ENCODE measurements at regions not wholly inside any gene's neighbourhood (a gene's known extent, or its start where the extent isn't known, plus 50 kb on each side); places are given as distances from the start of the nearest gene placed in this dataset.

DNA sequence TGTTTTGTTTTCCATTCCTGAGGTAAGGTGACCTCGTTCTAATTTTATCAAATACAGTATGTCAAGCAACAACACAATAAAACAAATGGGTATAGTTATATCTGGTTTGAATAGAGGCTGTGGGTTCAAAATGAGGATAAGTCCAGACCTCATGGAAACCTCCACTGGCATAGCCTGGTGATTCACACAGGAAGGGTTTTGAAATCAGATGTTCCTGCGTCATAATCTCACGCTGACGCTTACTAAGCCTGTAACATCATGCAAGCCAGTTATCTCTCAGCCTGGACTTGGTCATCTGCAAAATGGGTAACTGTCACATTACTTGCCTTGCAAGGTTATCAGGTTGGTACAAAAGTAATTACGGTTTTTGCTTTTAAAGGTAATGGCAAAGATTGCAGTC is 1056.3 kb upstream of the EEF2KMT start:
- Histone ChIP-seq H3K27ac (ENCODE audit: low read length) (no peak overlapping the region), H3K27me3 (ENCODE audit: control insufficient read depth, insufficient read depth, low read length) (no peaks in the 10 kb centered on the region), H3K4me3 (ENCODE audit: low read length) (no peak overlapping the region), H3K9me3 (replicated peaks; ENCODE audit: control insufficient read depth, low read depth, low read length) (no peaks in the 10 kb centered on the region), H3K36me3 (ENCODE audit: control insufficient read depth, insufficient read depth, low read length) (no peaks in the 10 kb centered on the region), H3K4me1 (ENCODE audit: control insufficient read depth, insufficient read depth, low read length) (no peaks in the 10 kb centered on the region)
- 91% methylated on average over 4 of the region's 5 CpGs for WGBS (ENCODE audit: insufficient coverage)
- no peak for DNase-seq

DNA sequence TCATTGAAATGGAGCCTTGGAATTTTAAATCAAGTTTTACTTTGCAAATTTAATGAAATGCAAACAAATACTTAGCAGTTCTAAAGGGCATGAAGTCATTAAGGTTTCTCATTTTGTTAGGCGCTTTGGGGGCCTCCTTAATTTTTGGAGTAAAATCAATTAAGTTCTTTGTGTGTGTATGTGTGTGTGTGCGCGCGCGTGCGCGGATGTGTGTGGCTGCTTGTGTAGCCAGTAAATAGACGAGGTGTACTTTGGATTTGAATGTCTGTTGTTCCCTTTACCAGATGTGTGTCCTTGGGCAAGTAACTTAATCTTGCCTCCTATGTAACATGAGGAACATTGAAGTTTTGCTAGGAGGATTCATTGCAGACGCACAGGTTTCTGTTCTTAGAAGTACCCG is 1051.4 kb upstream of the EEF2KMT start:
- WGBS (ENCODE audit: insufficient coverage), result 85% methylated on average over 4 of the region's 10 CpGs

DNA sequence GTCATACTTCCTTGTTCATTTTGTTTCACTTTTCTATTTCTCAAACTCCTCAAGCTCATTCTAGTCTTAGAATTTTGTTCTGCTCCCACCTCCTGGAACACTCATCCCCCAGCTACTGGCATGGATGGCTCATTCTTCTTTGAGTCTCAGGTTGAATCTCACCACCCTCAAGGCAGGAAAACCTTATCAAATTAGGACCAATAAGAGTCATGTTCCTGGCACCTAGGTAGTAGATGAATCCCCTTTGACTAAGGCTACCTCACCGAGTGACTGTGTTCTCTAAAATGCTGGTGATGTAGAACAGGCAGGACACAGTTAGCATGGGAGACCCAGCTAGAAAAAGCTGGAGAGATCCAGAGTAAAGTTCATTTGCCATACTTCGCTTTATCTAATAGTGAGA is 1050.8 kb upstream of the EEF2KMT start:
- no CpG with 5 or more reads among the region's 2 CpGs for WGBS (ENCODE audit: insufficient coverage)
- H3K4me1 ChIP-seq (ENCODE audit: control insufficient read depth, insufficient read depth, low read length), result no peaks in the 10 kb centered on the region
- no peak overlapping the region for H3K4me3 ChIP-seq (ENCODE audit: low read length)
- no peaks in the 10 kb centered on the region for H3K36me3 ChIP-seq (ENCODE audit: control insufficient read depth, insufficient read depth, low read length)
- no peaks in the 10 kb centered on the region for H3K27me3 ChIP-seq (ENCODE audit: control insufficient read depth, insufficient read depth, low read length)
- no peaks in the 10 kb centered on the region for H3K9me3 ChIP-seq (replicated peaks; ENCODE audit: control insufficient read depth, low read depth, low read length)
- H3K27ac ChIP-seq (ENCODE audit: low read length), result no peak overlapping the region
- DNase-seq, result no peak

More for the DNA sequence above, 1051.4 kb upstream of the EEF2KMT start:
- H3K36me3 ChIP-seq (ENCODE audit: control insufficient read depth, insufficient read depth, low read length), result no peaks in the 10 kb centered on the region
- H3K4me3 ChIP-seq (ENCODE audit: low read length), result no peak overlapping the region
- no peak for DNase-seq
- no peaks in the 10 kb centered on the region for H3K27me3 ChIP-seq (ENCODE audit: control insufficient read depth, insufficient read depth, low read length)
- no peak overlapping the region for H3K27ac ChIP-seq (ENCODE audit: low read length)
- no peaks in the 10 kb centered on the region for H3K9me3 ChIP-seq (replicated peaks; ENCODE audit: control insufficient read depth, low read depth, low read length)
- no peaks in the 10 kb centered on the region for H3K4me1 ChIP-seq (ENCODE audit: control insufficient read depth, insufficient read depth, low read length)

DNA sequence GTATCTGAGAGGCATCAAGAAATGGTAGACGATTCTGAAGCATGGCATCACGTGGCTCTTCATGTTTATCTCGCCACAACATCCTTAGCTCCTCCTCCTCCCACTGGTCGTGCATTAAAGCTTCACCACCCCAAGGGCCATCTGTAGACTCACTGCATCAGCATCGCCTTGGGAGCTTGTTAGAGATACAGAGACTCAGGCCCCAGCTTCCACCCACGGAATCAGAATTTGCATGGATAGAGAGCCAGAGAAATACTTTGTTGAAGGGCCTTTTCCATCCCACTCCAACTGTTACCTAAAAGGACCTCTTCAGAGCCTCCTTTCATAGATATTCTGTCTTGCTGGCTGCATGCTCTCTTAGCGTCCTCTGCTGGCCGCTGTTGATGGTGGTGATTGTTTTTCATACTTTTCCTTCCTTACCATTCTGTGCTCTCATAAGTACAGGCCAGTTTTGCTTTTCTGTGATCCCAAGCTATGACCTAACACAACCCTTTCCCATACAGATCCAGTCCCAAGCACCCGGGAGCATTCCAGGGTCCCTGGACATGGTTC is 1049.4 kb upstream of the EEF2KMT start:
- Histone ChIP-seq H3K36me3 (ENCODE audit: control insufficient read depth, insufficient read depth, low read length) (no peaks in the 10 kb centered on the region), H3K4me1 (ENCODE audit: control insufficient read depth, insufficient read depth, low read length) (no peaks in the 10 kb centered on the region), H3K9me3 (replicated peaks; ENCODE audit: control insufficient read depth, low read depth, low read length) (no peaks in the 10 kb centered on the region), H3K27me3 (ENCODE audit: control insufficient read depth, insufficient read depth, low read length) (no peaks in the 10 kb centered on the region), H3K27ac (ENCODE audit: low read length) (no peak overlapping the region), H3K4me3 (ENCODE audit: low read length) (no peak overlapping the region)
- DNase-seq, result no peak
- WGBS (ENCODE audit: insufficient coverage), result 78% methylated on average over 3 of the region's 9 CpGs

DNA sequence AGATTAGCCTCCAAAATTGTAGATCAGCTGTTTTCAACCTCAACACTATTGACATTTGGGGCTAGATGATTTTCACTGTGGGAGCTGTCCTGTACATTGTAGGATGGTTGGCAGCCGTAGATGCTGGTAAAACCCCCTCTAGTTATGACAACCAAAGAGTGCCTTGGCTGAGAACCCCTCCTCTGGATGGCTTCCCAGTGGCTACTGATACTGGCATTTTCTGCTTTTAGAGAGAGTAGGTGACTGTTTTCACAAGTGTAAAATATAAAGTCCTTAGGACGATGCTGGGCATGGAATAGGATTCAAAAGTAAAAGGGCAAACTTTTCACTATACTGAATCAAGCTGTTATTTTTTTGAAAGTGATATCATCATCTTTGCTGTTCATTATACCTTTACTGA is 1048.8 kb upstream of the EEF2KMT start:
- Histone ChIP-seq H3K4me1 (ENCODE audit: control insufficient read depth, insufficient read depth, low read length) (no peaks in the 10 kb centered on the region), H3K9me3 (replicated peaks; ENCODE audit: control insufficient read depth, low read depth, low read length) (no peaks in the 10 kb centered on the region), H3K4me3 (ENCODE audit: low read length) (no peak overlapping the region), H3K27ac (ENCODE audit: low read length) (no peak overlapping the region), H3K36me3 (ENCODE audit: control insufficient read depth, insufficient read depth, low read length) (no peaks in the 10 kb centered on the region), H3K27me3 (ENCODE audit: control insufficient read depth, insufficient read depth, low read length) (no peaks in the 10 kb centered on the region)
- no peak for DNase-seq
- WGBS (ENCODE audit: insufficient coverage), result no CpG with 5 or more reads among the region's 2 CpGs

DNA sequence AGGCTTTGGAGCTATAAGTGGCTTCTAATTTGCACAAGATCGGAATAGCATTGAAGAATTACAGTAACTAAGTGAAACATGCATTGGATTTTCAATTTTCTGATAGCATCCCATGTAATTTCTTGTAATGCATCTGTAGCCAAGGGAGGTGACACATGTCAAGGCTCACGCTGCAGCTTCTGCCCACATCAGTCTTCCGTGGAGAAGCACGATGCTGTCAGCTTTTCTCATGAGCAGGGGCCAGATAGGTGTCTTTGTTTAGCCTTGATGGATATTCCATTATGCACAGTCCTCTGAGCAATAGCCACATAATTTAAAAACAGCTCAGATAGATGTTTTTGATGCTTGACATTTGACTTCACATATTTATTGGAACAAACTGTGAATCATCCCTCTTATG is 1046.9 kb upstream of the EEF2KMT start:
- no peaks in the 10 kb centered on the region for H3K4me1 ChIP-seq (ENCODE audit: control insufficient read depth, insufficient read depth, low read length)
- WGBS (ENCODE audit: insufficient coverage), result 57% methylated on average over 1 of the region's 4 CpGs

DNA sequence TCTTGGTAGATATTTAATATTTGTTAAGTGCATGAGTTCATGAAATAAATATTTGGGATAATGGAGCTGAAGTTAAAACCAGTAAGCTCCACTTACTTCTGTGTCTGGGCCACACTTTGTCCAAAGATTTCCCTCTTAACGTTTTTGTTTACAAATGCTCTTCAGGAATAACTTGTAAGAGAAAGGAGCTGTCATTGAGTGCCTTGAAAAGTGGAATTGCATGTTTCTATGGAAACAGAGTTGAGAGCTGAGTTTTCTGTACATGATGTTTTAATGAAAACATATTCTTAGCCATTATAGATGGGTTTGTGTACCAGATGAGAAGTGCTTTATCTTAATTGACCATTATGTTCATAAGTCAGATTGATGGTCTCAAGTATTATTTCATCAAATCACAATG is 1045.4 kb upstream of the EEF2KMT start:
- Histone ChIP-seq H3K27ac (ENCODE audit: low read length) (no peak overlapping the region), H3K36me3 (ENCODE audit: control insufficient read depth, insufficient read depth, low read length) (no peaks in the 10 kb centered on the region), H3K9me3 (replicated peaks; ENCODE audit: control insufficient read depth, low read depth, low read length) (no peaks in the 10 kb centered on the region), H3K4me3 (ENCODE audit: low read length) (no peak overlapping the region), H3K4me1 (ENCODE audit: control insufficient read depth, insufficient read depth, low read length) (no peaks in the 10 kb centered on the region), H3K27me3 (ENCODE audit: control insufficient read depth, insufficient read depth, low read length) (no peaks in the 10 kb centered on the region)
- no peak for DNase-seq
- no CpG with 5 or more reads among the region's 1 CpG for WGBS (ENCODE audit: insufficient coverage)

More for the DNA sequence above, 1046.9 kb upstream of the EEF2KMT start:
- Histone ChIP-seq H3K9me3 (replicated peaks; ENCODE audit: control insufficient read depth, low read depth, low read length) (no peaks in the 10 kb centered on the region), H3K36me3 (ENCODE audit: control insufficient read depth, insufficient read depth, low read length) (no peaks in the 10 kb centered on the region), H3K27me3 (ENCODE audit: control insufficient read depth, insufficient read depth, low read length) (no peaks in the 10 kb centered on the region), H3K4me3 (ENCODE audit: low read length) (no peak overlapping the region), H3K27ac (ENCODE audit: low read length) (no peak overlapping the region)
- DNase-seq, result no peak

DNA sequence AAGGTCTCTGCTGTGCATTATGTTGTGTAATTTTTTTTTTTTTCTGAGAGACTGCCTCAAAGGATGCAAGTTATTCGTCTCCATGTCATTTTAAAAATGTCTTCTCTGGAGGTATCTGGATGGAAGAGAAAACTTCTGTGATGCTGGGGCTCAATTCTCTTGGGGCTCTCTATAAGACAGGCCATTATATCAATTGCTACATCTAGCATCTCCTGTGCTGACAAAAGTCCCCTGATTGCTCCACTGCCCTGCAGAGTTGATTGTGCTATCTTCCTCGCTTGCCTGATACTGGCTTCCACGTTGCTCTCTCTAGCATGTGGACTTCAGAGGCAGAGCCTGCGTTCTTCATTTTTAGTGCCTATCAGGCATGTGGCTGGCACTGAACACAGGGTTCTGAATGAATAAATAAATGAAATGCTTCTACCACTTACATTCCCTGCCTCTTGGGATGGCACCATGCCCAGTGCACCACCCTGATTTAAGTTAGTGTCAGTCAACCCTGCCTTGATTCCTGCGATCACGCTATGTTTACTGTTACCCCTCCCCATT is 1035.5 kb upstream of the EEF2KMT start:
- Histone ChIP-seq H3K27me3 (ENCODE audit: control insufficient read depth, insufficient read depth, low read length) (no peaks in the 10 kb centered on the region), H3K4me3 (ENCODE audit: low read length) (no peak overlapping the region), H3K4me1 (ENCODE audit: control insufficient read depth, insufficient read depth, low read length) (no peaks in the 10 kb centered on the region), H3K36me3 (ENCODE audit: control insufficient read depth, insufficient read depth, low read length) (no peaks in the 10 kb centered on the region), H3K27ac (ENCODE audit: low read length) (no peak overlapping the region), H3K9me3 (replicated peaks; ENCODE audit: control insufficient read depth, low read depth, low read length) (no peaks in the 10 kb centered on the region)
- 82% methylated on average over 3 of the region's 6 CpGs for WGBS (ENCODE audit: insufficient coverage)
- no peak for DNase-seq

DNA sequence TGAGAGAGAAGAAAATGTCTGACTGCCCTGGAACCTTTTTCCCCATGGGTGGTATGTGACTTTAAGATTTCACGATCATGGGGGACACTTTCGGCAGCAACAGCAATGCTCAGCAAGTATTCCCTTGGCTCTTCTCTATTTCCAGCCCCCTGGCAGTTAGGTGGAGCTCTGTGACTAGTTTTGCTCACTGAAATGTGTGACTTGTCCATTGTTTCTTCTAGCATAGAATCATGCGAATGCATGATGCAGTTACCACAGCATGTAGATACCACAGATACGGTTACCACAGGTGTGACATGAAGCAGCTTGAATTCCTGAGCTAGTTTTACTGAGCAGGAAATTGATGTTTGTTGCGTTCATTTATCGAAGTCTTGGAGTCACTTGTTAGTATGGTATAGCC is 1034.5 kb upstream of the EEF2KMT start:
- H3K27ac ChIP-seq (ENCODE audit: low read length), result no peak overlapping the region

DNA sequence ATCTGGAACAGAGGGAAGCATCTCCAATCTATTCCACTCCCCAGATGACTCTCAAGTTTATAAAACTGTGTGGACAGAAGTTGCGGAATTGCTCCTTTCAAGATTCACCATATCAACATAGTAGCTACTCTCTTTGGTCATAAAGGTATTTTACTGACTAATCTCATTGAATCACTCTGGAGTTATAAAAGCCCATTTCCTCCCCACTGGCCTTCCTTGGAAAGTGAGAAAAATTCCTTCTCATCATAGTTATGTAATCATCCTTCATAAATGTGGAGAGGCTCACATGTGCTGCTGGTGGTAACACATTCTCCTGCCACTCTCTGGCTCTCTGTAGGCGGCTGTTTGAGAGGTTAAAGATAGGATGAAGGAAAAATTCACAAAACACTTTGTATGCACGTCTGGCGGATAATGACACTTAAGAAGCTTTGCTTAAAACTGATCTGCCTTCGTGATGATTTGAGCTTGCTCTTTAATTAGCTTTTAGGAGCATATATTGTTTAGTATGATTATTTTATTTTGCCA is 1034.0 kb upstream of the EEF2KMT start:
- no peaks in the 10 kb centered on the region for H3K36me3 ChIP-seq (ENCODE audit: control insufficient read depth, insufficient read depth, low read length)
- no CpG with 5 or more reads among the region's 5 CpGs for WGBS (ENCODE audit: insufficient coverage)
- no peak for DNase-seq
- no peaks in the 10 kb centered on the region for H3K9me3 ChIP-seq (replicated peaks; ENCODE audit: control insufficient read depth, low read depth, low read length)
- no peaks in the 10 kb centered on the region for H3K4me1 ChIP-seq (ENCODE audit: control insufficient read depth, insufficient read depth, low read length)
- no peaks in the 10 kb centered on the region for H3K27me3 ChIP-seq (ENCODE audit: control insufficient read depth, insufficient read depth, low read length)
- no peak overlapping the region for H3K4me3 ChIP-seq (ENCODE audit: low read length)
- no peak overlapping the region for H3K27ac ChIP-seq (ENCODE audit: low read length)

More for the DNA sequence above, 1034.5 kb upstream of the EEF2KMT start:
- H3K27me3 ChIP-seq (ENCODE audit: control insufficient read depth, insufficient read depth, low read length), result no peaks in the 10 kb centered on the region
- no peak overlapping the region for H3K4me3 ChIP-seq (ENCODE audit: low read length)
- H3K9me3 ChIP-seq (replicated peaks; ENCODE audit: control insufficient read depth, low read depth, low read length), result no peaks in the 10 kb centered on the region
- no peaks in the 10 kb centered on the region for H3K36me3 ChIP-seq (ENCODE audit: control insufficient read depth, insufficient read depth, low read length)
- no peak for DNase-seq
- WGBS (ENCODE audit: insufficient coverage), result 83% methylated on average over 2 of the region's 6 CpGs
- no peaks in the 10 kb centered on the region for H3K4me1 ChIP-seq (ENCODE audit: control insufficient read depth, insufficient read depth, low read length)
